ENCODE measurements at regions not wholly inside any gene's neighbourhood (a gene's known extent, or its start where the extent isn't known, plus 50 kb on each side); places are given as distances from the start of the nearest gene placed in this dataset.

- CTCF ChIA-PET = interaction anchor here (0.6 kb wide), 1 partner anchor 108 kb away, joined by 3 read pairs; no protein-coding TSS in a partner anchor
- POLR2A ChIA-PET = no interaction called here
Observed at GRCh38 chr3:153369561-153370374, 207.7 kb downstream of the RAP2B start.

DNA sequence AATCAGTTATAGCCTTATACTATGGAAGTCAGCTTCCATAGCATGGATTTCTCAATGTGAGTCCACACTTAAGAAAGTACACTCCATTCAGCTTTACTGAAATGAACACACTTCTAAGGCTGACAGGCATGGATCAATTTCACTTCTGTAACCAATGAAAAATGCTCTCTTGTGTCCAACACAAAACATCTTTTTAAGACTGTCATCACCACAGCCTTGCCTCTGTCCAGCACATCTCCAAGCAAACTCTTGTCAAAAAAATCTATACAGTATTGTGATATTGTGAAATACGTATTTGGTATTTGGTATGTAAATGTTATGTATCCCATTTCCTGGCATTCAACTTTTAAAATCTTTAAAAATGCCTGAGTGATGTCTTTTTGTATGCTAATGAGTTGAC lies 208.7 kb downstream of the RAP2B start:
- FAIRE-seq (no peak), DNase-seq (ENCODE audit: low read depth, low spot score) (no peak)
- Histone ChIP-seq H3K9me1 (replicated peaks; ENCODE audit: control insufficient read depth, extremely low read depth, insufficient read depth, low read length) (no peaks in the 10 kb centered on the region), H3K27me3 (ENCODE audit: control insufficient read depth in 2 of 2, insufficient read depth in 2 of 2, low read length in 2 of 2) (no peaks in the 10 kb centered on the region), H4K20me1 (replicated peaks; ENCODE audit: control insufficient read depth, extremely low read depth, insufficient read depth, low read length) (no peaks in the 10 kb centered on the region), H2AFZ (ENCODE audit: low read depth, low read length) (no peak overlapping the region), H3K27ac (ENCODE audit: insufficient read depth, low read depth, low read length) (no peak overlapping the region), H3K4me2 (ENCODE audit: insufficient read depth, low read length) (no peak overlapping the region), H3K4me1 (ENCODE audit: control insufficient read depth, extremely low read depth, insufficient read depth, low read length) (no peaks in the 10 kb centered on the region), H3K4me3 (replicated peaks in 1 of 3; ENCODE audit: insufficient read depth in 1 of 3, low read depth in 1 of 3, low read length in 3 of 3) (no peak overlapping the region), H3K9me3 (replicated peaks; ENCODE audit: control insufficient read depth, insufficient read depth, low read length) (no peaks in the 10 kb centered on the region), H3K9ac (replicated peaks; ENCODE audit: extremely low read depth, insufficient read depth, low read length) (no peak overlapping the region), H3K79me2 (ENCODE audit: control insufficient read depth, insufficient read depth, low read length) (no peaks in the 10 kb centered on the region), H3K36me3 (ENCODE audit: control insufficient read depth in 2 of 2, extremely low read depth in 1 of 2, insufficient read depth in 2 of 2, low read length in 2 of 2) (no peaks in the 10 kb centered on the region)
- BruUV-seq (replicated peaks) = no TSS peak
- POLR2A ChIA-PET = no interaction called here
- dilution Hi-C loops (cut with MboI; ENCODE audit: extremely low pct_ligation_motif_present, low sequenced_read_pairs) = no loop called here
- TF ChIP-seq MYC (IDR thresholded peaks at IDR 0.05; ENCODE audit: low read depth, low read length) (no peak), GATA2 (IDR thresholded peaks at IDR 0.05; ENCODE audit: insufficient read depth, insufficient read length, low read depth, low read length) (no peak), JUN (IDR thresholded peaks at IDR 0.05; ENCODE audit: borderline replicate concordance, insufficient read depth, insufficient read length, low read depth) (no peak), POLR2AphosphoS5 (IDR thresholded peaks at IDR 0.05; ENCODE audit: insufficient read depth, low read depth, low read length) (no peak), POLR2A (IDR thresholded peaks at IDR 0.05; ENCODE audit: low read depth, low read length) (no peak), FOS (IDR thresholded peaks at IDR 0.05; ENCODE audit: borderline replicate concordance, insufficient read depth, low read length) (no peak), EZH2 (IDR thresholded peaks at IDR 0.05; ENCODE audit: borderline replicate concordance, low read depth, low read length, severe bottlenecking) (no peak), MAX (IDR thresholded peaks at IDR 0.05; ENCODE audit: insufficient read depth, insufficient read length) (no peak)
- TF ChIP-seq, protein P1, sequence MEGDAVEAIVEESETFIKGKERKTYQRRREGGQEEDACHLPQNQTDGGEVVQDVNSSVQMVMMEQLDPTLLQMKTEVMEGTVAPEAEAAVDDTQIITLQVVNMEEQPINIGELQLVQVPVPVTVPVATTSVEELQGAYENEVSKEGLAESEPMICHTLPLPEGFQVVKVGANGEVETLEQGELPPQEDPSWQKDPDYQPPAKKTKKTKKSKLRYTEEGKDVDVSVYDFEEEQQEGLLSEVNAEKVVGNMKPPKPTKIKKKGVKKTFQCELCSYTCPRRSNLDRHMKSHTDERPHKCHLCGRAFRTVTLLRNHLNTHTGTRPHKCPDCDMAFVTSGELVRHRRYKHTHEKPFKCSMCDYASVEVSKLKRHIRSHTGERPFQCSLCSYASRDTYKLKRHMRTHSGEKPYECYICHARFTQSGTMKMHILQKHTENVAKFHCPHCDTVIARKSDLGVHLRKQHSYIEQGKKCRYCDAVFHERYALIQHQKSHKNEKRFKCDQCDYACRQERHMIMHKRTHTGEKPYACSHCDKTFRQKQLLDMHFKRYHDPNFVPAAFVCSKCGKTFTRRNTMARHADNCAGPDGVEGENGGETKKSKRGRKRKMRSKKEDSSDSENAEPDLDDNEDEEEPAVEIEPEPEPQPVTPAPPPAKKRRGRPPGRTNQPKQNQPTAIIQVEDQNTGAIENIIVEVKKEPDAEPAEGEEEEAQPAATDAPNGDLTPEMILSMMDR (IDR thresholded peaks at IDR 0.05; ENCODE audit: extremely low read depth in 1 of 2, insufficient read depth in 1 of 2, low read depth in 1 of 2, low read length in 2 of 2) = no peak
- CTCF ChIA-PET = no interaction called here
- intact Hi-C loops (cut with micrococcal nuclease) = no loop called here

More at GRCh38 chr3:153369561-153370374, 207.7 kb downstream of the RAP2B start:
- H3K4me2 ChIP-seq (ENCODE audit: insufficient read depth, low read length) = no peak overlapping the region
- no peak overlapping the region for H3K27ac ChIP-seq (ENCODE audit: insufficient read depth, low read depth, low read length)
- intact Hi-C loops (cut with micrococcal nuclease) = no loop called here
- no peak overlapping the region for H3K9ac ChIP-seq (replicated peaks; ENCODE audit: extremely low read depth, insufficient read depth, low read length)
- no peak overlapping the region for H3K4me3 ChIP-seq (replicated peaks in 1 of 3; ENCODE audit: insufficient read depth in 1 of 3, low read depth in 1 of 3, low read length in 3 of 3)
- no peaks in the 10 kb centered on the region for H4K20me1 ChIP-seq (replicated peaks; ENCODE audit: control insufficient read depth, extremely low read depth, insufficient read depth, low read length)
- H2AFZ ChIP-seq (ENCODE audit: low read depth, low read length) = no peak overlapping the region
- dilution Hi-C loops (cut with MboI; ENCODE audit: extremely low pct_ligation_motif_present, low sequenced_read_pairs) = no loop called here
- H3K4me1 ChIP-seq (ENCODE audit: control insufficient read depth, extremely low read depth, insufficient read depth, low read length) = no peaks in the 10 kb centered on the region
- H3K9me3 ChIP-seq (replicated peaks; ENCODE audit: control insufficient read depth, insufficient read depth, low read length) = no peaks in the 10 kb centered on the region
- H3K27me3 ChIP-seq (ENCODE audit: control insufficient read depth in 2 of 2, insufficient read depth in 2 of 2, low read length in 2 of 2) = no peaks in the 10 kb centered on the region
- BruUV-seq (replicated peaks) = no TSS peak
- DNase-seq (ENCODE audit: low read depth, low spot score) (no peak), FAIRE-seq (no peak)
- no peak for TF ChIP-seq EZH2 (IDR thresholded peaks at IDR 0.05; ENCODE audit: borderline replicate concordance, low read depth, low read length, severe bottlenecking)
- no peaks in the 10 kb centered on the region for H3K79me2 ChIP-seq (ENCODE audit: control insufficient read depth, insufficient read depth, low read length)
- no peaks in the 10 kb centered on the region for H3K36me3 ChIP-seq (ENCODE audit: control insufficient read depth in 2 of 2, extremely low read depth in 1 of 2, insufficient read depth in 2 of 2, low read length in 2 of 2)
- no peaks in the 10 kb centered on the region for H3K9me1 ChIP-seq (replicated peaks; ENCODE audit: control insufficient read depth, extremely low read depth, insufficient read depth, low read length)
